ENCODE measurements at regions not wholly inside any gene's neighbourhood (a gene's known extent, or its start where the extent isn't known, plus 50 kb on each side); places are given as distances from the start of the nearest gene placed in this dataset.

DNA sequence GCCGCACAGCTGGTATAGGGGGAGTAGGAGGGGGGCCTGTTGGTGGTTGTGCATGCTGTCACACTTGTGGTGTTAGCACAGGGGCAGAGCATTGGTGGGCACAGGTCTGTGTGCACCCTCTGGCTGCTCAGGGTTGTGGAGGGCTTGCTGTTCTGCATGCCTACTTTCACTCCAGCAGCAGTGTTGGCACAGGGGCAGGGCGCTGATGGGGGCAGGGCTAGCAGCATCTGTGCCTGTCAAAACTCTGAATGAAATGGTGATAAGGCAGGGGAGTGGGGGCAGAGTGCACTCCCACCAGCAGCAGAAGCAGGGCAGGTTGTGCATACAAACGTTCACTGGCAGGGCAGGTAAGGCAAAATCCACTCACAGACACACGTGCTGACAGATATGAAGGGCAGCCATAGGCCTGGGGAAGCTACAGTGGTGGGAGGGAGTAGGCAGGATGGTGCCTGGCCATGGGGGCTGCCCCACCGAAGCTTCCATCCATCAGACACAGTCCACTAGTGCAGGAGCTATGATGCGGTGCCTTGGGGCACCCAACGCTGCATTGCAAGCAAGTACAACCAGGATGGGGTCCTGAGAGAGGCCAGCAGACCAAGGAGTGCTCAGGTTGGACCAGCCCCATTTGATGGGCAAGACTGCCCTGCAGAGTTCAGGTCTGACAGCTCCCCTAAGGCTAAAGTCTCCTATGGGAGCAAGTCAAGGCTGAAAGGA is 160.7 kb upstream of the SPANXC start:
- no peaks in the 10 kb centered on the region for H3K9me2 ChIP-seq (ENCODE audit: insufficient read depth, low read length)
- TF ChIP-seq MXI1 (conservative IDR thresholded peaks at IDR 0.05; ENCODE audit: poor library complexity, severe bottlenecking) (no peak), EZH2 (IDR thresholded peaks at IDR 0.05; ENCODE audit: borderline replicate concordance, insufficient read depth, low read length, poor library complexity, severe bottlenecking) (no peak), RAD21 (conservative IDR thresholded peaks at IDR 0.05) (no peak), EP300 (conservative IDR thresholded peaks at IDR 0.05; ENCODE audit: poor library complexity, severe bottlenecking) (no peak), SMC3 (conservative IDR thresholded peaks at IDR 0.05; ENCODE audit: poor library complexity) (no peak)
- no peaks in the 10 kb centered on the region for H3K36me3 ChIP-seq (ENCODE audit: insufficient read depth, low read length)
- no peak overlapping the region for H3K4me3 ChIP-seq (ENCODE audit: low read length)
- no peak overlapping the region for H3K4me2 ChIP-seq (ENCODE audit: low read length)
- H3K27me3 ChIP-seq (ENCODE audit: insufficient read depth, low read depth, low read length): no peaks in the 10 kb centered on the region
- no peak overlapping the region for H3K27ac ChIP-seq (ENCODE audit: low read length)
- no peaks in the 10 kb centered on the region for H3K9me3 ChIP-seq (ENCODE audit: low read length)
- H3K9ac ChIP-seq (ENCODE audit: low read length): no peak overlapping the region
- no peaks in the 10 kb centered on the region for H3K79me2 ChIP-seq (replicated peaks; ENCODE audit: insufficient read depth, low read length)
- H2AFZ ChIP-seq (ENCODE audit: low read depth, low read length): no peak overlapping the region
- no peaks in the 10 kb centered on the region for H4K20me1 ChIP-seq (ENCODE audit: insufficient read depth)
- H3F3A ChIP-seq (ENCODE audit: insufficient read depth, low read length, poor library complexity, severe bottlenecking): no peaks in the 10 kb centered on the region

DNA sequence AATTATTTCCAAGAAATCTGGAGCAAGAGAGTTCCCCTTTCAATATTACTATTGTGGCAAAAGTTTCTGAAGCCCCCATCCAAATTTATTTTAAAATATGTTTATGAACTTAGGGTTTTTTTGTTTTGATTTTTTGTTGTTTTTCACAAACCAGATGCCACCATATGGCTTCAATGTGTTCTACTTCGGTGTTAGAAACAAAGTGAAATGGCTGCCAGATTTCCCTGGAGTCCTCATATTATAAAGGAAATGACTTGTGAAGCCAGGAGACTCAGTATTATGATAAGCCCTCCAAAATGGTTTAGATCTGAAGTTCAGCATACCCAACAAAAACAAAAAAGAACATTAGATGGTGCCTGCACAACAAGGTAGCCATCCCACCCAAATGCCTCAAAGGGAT is 154.2 kb upstream of the SPANXC start:
- H4K20me1 ChIP-seq (ENCODE audit: insufficient read depth): no peaks in the 10 kb centered on the region
- no peak overlapping the region for H3K4me3 ChIP-seq (ENCODE audit: low read length)
- H3K9me3 ChIP-seq (ENCODE audit: low read length): no peaks in the 10 kb centered on the region
- no peak overlapping the region for H3K4me2 ChIP-seq (ENCODE audit: low read length)
- no peaks in the 10 kb centered on the region for H3K27me3 ChIP-seq (ENCODE audit: insufficient read depth, low read depth, low read length)
- TF ChIP-seq EZH2 (IDR thresholded peaks at IDR 0.05; ENCODE audit: borderline replicate concordance, insufficient read depth, low read length, poor library complexity, severe bottlenecking) (no peak), EP300 (conservative IDR thresholded peaks at IDR 0.05; ENCODE audit: poor library complexity, severe bottlenecking) (no peak), TAF1 (IDR thresholded peaks at IDR 0.05; ENCODE audit: low read depth) (no peak), MXI1 (conservative IDR thresholded peaks at IDR 0.05; ENCODE audit: poor library complexity, severe bottlenecking) (no peak), SMC3 (conservative IDR thresholded peaks at IDR 0.05; ENCODE audit: poor library complexity) (no peak)
- TF ChIP-seq, protein P1, sequence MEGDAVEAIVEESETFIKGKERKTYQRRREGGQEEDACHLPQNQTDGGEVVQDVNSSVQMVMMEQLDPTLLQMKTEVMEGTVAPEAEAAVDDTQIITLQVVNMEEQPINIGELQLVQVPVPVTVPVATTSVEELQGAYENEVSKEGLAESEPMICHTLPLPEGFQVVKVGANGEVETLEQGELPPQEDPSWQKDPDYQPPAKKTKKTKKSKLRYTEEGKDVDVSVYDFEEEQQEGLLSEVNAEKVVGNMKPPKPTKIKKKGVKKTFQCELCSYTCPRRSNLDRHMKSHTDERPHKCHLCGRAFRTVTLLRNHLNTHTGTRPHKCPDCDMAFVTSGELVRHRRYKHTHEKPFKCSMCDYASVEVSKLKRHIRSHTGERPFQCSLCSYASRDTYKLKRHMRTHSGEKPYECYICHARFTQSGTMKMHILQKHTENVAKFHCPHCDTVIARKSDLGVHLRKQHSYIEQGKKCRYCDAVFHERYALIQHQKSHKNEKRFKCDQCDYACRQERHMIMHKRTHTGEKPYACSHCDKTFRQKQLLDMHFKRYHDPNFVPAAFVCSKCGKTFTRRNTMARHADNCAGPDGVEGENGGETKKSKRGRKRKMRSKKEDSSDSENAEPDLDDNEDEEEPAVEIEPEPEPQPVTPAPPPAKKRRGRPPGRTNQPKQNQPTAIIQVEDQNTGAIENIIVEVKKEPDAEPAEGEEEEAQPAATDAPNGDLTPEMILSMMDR (IDR thresholded peaks at IDR 0.05; ENCODE audit: poor library complexity, severe bottlenecking): no peak
- no peaks in the 10 kb centered on the region for H3K36me3 ChIP-seq (ENCODE audit: insufficient read depth, low read length)
- H3K9me2 ChIP-seq (ENCODE audit: insufficient read depth, low read length): no peaks in the 10 kb centered on the region
- H3K9ac ChIP-seq (ENCODE audit: low read length): no peak overlapping the region
- H3K27ac ChIP-seq (ENCODE audit: low read length): no peak overlapping the region
- no peaks in the 10 kb centered on the region for H3F3A ChIP-seq (ENCODE audit: insufficient read depth, low read length, poor library complexity, severe bottlenecking)
- H3K79me2 ChIP-seq (replicated peaks; ENCODE audit: insufficient read depth, low read length): no peaks in the 10 kb centered on the region
- no peak overlapping the region for H2AFZ ChIP-seq (ENCODE audit: low read depth, low read length)

DNA sequence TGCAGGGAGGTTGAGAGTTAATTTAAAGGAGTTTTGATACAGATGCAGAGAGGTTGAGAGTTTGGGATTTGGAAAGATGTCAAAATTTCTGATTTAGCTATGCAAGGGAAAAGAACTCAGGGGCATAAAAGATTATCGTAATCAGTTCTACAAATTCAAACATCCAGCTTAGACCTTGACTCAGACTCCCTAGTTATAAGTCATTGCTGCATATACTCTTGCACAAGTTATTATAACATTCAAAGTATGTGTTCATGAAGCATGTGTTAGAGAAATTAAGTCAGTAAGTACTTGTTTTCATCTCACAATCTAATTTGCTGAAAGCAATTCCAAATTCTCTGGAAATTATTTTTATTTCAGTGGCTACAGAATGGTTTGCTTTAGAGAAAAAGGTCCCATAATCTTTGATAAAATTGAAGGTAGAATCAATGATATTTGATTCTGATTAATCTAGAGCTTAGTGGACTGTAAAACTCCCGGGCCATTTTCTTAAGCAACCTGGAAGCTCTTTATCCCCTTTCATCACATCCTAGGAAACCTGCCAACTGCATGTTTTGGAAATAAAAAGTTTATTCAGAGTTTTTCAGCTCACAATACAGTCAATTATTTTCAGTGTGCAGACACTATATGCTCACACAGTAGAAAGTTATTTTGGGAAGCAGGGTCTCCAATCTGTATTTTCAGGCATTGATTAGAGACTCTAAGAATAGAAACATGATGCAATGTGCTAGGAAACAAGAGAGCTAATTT is 132.9 kb upstream of the SPANXC start:
- Histone ChIP-seq H3K36me3 (ENCODE audit: insufficient read depth, low read length) (no peaks in the 10 kb centered on the region), H3K4me3 (ENCODE audit: low read length) (no peak overlapping the region), H2AFZ (ENCODE audit: low read depth, low read length) (no peak overlapping the region), H3F3A (ENCODE audit: insufficient read depth, low read length, poor library complexity, severe bottlenecking) (no peaks in the 10 kb centered on the region), H3K9me3 (ENCODE audit: low read length) (no peaks in the 10 kb centered on the region), H3K27ac (ENCODE audit: low read length) (no peak overlapping the region), H3K4me2 (ENCODE audit: low read length) (no peak overlapping the region), H3K27me3 (ENCODE audit: insufficient read depth, low read depth, low read length) (no peaks in the 10 kb centered on the region), H3K9ac (ENCODE audit: low read length) (no peak overlapping the region), H4K20me1 (ENCODE audit: insufficient read depth) (no peaks in the 10 kb centered on the region), H3K79me2 (replicated peaks; ENCODE audit: insufficient read depth, low read length) (no peaks in the 10 kb centered on the region), H3K9me2 (ENCODE audit: insufficient read depth, low read length) (no peaks in the 10 kb centered on the region)
- TF ChIP-seq, protein P1 (IDR thresholded peaks at IDR 0.05; ENCODE audit: poor library complexity, severe bottlenecking): no peak
- no peak for TF ChIP-seq MXI1 (conservative IDR thresholded peaks at IDR 0.05; ENCODE audit: poor library complexity, severe bottlenecking)

All from neural cell (in vitro differentiated cells).